ENCODE measurements at regions not wholly inside any gene's neighbourhood (a gene's known extent, or its start where the extent isn't known, plus 50 kb on each side); places are given as distances from the start of the nearest gene placed in this dataset.

- no peak overlapping the region for H3K4me3 Mint-ChIP-seq
- H3K9me3 Mint-ChIP-seq: no peaks in the 10 kb centered on the region
- Histone ChIP-seq H3K4me1 (ENCODE audit: insufficient read depth) (peaks cover 10% of the 10 kb centered on the region), H3K9me2 (ENCODE audit: insufficient read depth) (no peaks in the 10 kb centered on the region), H3K4me2 (no peak overlapping the region), H3K36me3 (ENCODE audit: insufficient read depth) (no peaks in the 10 kb centered on the region), H3F3A (replicated peaks; ENCODE audit: low read depth) (no peaks in the 10 kb centered on the region), H3K4me3 (no peak overlapping the region), H4K20me1 (replicated peaks; ENCODE audit: insufficient read depth) (no peaks in the 10 kb centered on the region), H3K27ac (ENCODE audit: low read depth) (no peak overlapping the region), H3K79me2 (replicated peaks; ENCODE audit: insufficient read depth) (no peaks in the 10 kb centered on the region), H3K27me3 (ENCODE audit: insufficient read depth) (no peaks in the 10 kb centered on the region), H2AFZ (no peak overlapping the region)
- H3K36me3 Mint-ChIP-seq (ENCODE audit: low read depth): no peaks in the 10 kb centered on the region
- H3K4me1 Mint-ChIP-seq: peaks cover 23% of the 10 kb centered on the region; the same call in 2 of the 3 replicates
- DNase-seq (ENCODE audit: low spot score) (no peak), ATAC-seq (no peak)
- no peak overlapping the region for H3K27ac Mint-ChIP-seq
- TF ChIP-seq REST (IDR thresholded peaks at IDR 0.05; ENCODE audit: unreplicated experiment) (no peak), ZNF462 (CRISPR knock-in tag; IDR thresholded peaks at IDR 0.05) (no peak), POLR2AphosphoS5 (IDR thresholded peaks at IDR 0.05; ENCODE audit: low read depth) (no peak), ETS1 (IDR thresholded peaks at IDR 0.05) (no peak), STAT1 (IDR thresholded peaks at IDR 0.05; ENCODE audit: unreplicated experiment) (no peak), NANOG (IDR thresholded peaks at IDR 0.05; ENCODE audit: borderline replicate concordance) (no peak), EZH2phosphoT487 (IDR thresholded peaks at IDR 0.05; ENCODE audit: unreplicated experiment) (no peak), ZNF114 (CRISPR knock-in tag; IDR thresholded peaks at IDR 0.05) (no peak), ZNF331 (CRISPR knock-in tag; IDR thresholded peaks at IDR 0.05; ENCODE audit: low read depth) (no peak)
- H3K27me3 Mint-ChIP-seq (ENCODE audit: insufficient read depth, low read depth, poor library complexity): peaks cover 3% of the 10 kb centered on the region
Observed at GRCh38 chr10:5281356-5281755, 83.4 kb upstream of the UCN3 start.
